NCI-H345 treated with DMSO at 0.1 percent for 48 hours (cell line): ENCODE measurements at regions not wholly inside any gene's neighbourhood (a gene's known extent, or its start where the extent isn't known, plus 50 kb on each side); places are given as distances from the start of the nearest gene placed in this dataset.

Experiments
- DNase-seq: peaks from one replicate; lab custom pipeline; 2025; ENCODE audit not compliant: unreplicated experiment; lab: John Stamatoyannopoulos, UW

DNA sequence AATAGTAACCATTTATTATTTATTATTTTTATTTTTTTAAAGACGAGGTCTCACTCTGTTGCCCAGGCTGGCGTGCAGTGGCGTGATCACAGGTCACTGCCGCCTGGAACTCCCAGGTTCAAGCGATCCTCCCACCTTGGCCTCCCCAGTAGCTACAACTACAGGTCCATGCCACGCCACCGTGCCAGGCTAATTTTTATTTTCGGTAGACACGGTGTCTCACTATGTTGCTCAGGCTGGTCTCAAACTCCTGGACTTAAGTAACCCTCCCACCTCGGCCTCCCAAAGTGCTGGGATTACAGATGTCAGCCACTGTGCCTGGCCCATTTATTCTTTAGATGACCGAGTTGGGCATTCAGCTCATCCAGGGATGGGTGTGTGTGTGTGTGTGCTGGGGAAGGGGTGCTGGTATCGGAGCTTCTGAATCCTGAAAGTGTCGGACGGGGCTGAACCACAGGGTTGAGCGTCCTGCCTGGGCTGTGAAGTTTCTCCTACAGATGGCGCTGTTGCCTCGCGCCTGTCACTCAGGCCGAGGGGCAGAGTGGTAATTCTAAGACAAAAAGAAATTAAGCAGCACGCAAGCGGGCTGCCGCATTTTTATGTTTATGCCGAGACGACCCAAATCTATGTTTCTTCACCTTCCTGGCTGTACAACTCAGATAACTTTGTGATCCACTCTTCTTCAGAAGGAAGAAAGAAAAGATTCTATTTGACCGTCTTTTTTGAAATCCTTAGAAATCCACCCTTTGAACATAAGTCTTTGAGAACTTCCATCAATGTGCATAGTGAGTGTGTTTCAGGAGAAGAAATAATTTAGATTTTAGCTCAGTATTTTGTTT, 252.8 kb downstream of the CDH26 start:
- DNase-seq, result no peak

DNA sequence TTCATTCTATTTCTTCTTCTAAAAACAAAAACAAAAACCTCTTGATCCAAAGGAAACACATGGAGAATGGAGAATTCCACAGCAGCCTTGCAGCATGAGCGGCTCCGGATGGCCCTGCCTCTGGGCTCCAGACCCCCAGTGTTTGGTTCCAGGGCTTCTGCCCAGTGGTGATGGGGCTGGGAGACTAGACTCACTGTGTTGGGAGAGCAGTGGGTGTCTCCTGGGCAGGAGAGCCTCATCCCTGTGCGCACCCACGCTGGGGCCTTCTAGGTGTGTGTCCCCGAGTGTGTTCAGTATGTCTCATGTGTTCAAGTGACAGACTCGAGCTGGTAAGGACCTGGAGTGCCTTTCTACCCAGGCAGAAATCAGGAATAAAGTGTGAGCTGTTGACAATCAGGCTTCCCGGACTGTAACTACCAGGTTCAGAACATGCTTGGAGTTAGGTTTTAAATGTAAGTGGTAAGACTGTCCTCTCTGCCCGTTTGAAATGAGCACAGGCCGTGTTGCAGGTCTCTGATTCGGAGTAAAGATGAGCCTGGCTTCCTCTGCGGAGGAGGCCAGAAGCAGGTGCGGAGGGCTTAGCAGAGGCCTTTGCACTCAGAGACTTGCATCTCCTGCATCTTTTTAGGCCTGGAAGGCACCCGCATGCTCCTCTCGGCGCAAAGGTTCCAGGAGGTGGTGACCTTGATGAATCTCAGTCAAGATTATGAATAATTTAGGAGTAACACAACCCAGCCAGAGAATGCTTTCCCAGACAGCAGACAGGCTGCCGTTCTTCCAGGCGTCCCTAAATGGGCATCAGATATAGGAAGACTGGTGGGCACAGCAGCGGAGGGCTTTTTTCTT, 253.6 kb downstream of the CDH26 start:
- no peak for DNase-seq

DNA sequence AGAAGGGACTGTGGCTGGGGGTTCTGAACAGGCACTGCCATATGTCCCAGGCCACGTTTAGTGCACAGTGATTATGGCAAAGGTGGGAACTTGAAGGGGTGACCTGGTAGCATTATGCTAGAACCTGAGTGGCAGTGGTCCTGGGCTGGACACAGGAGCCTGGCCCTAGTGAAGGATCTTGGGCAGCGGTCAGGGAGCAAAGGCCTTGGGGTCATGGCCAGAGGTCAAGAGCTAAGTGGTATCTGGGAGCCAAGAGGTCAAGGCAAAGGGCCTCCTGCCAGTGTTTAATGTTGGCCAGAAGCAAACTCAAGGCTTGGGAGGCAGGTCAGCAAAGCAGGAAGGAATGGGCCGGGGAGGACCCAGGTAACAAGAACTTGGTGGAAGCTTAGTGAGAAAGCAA, 254.5 kb downstream of the CDH26 start:
- DNase-seq, result no peak

DNA sequence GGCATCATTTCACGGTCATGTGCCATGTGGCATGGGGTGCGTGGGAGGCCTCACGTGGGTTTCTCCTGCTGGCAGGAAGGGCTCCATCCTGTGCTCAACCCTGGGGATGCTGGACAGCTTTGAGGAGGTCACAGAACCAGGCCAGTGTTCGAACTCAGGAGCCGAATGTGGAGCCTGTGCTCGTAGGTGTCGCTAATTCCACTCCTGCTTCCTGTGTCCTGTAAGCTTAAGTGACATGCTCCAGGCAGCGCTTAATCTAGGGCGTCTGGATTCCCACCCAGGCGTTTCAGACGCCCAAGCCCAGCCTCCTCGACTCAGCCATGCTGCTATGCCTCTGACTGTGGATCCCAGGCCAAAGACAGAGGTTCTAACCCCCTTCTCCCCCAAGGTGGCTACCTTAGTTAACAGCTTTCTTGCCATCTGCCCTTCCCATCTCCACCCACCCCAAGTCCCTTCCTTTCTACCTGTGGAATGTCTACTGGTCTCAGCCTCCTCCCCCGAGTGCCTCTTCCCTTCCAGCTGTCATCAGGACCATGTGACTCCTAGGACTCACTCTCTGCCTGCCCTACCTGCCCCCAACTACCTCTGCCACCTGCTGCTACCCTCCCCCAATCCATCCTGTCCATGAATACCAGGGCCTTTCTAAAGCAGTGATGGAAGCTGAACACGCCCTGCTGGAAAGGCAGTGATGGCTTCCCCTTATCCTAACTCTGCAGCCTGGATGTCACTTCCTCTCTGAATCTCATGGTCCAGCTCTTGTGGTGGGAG, 255.1 kb downstream of the CDH26 start:
- no peak for DNase-seq

DNA sequence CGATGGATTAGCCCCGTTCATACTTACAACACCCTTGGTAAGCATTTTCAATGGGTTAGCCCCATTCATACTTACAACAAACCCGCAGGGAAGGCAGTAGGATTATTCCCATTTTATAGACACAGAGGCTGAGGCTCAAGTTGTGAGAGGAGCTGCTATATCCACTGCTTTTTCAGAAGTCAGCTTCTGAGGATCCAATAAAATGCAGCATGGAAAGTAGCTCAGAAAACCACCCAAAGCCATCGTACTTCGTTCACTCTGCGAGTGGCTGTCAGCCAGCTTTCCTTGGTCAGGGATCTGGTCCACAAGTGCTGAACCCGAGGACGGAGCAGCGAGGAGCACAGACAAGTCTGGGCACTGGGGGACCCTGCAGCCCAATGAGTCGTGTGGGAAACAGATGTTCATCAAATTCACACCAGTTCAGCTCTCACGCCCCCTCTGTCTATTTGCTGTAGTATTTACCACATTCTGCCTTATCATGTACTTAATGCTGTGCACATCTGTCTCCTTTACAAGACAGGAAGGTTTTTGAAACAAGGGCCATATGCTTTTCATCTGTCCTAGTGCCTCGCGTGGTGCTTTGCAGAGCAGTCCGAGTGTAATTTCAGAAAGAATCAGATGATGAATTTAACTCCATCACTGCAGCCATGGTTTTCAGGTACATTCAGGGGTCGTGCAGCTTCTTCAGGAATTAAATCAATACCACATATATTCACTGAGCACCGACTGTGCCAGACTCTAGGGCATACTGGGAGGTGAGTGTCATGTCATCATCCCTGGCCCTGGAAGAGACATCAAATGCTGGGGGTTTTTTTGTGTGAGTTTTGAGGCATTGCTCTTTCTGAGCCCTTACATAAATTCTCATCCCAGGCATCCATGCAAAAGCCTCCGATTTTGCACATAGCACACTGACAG, 256.9 kb downstream of the CDH26 start:
- no peak for DNase-seq

DNA sequence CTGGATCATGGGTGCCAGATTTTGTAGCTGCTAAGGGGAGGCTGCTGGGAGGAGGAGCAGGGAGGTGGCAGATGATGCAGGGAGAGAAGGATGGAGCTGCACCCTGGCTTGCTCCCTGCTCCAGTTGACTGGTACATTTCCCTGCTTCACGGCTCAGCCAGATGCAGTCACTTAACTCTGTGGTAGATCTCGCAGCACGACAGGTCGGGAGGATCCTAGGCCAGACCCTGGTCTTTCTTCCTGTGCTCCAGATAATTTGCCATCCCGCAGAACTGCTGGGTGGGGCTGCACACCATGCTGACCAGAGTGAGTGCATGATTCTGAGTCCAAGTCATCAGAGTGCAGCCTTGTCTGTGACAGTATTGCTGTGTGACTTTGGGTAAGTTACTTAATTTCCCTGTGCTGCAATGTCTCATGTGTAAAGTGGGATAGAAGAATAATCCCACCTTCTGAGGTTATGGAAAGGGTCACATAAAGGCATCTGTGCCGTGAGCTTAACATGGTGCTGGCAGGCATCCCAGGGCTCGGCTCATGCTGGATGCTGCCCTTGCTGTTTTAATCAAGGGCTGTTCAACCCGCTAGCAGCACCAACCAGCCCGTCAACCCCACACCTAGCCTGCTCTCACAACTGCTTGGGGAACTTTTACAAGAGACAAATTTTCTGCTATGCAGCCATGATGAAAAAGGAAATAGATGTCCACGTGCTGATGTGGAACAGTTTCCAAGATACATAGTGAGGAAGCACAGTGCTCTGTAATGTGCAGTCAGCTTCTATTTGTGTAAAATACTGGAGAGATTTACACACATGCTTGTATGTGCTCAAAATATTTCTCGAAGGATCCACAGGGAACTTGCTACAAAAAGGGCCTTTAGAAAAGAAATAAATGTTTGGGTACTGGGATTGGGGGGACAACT, 257.9 kb downstream of the CDH26 start:
- DNase-seq, result no peak

DNA sequence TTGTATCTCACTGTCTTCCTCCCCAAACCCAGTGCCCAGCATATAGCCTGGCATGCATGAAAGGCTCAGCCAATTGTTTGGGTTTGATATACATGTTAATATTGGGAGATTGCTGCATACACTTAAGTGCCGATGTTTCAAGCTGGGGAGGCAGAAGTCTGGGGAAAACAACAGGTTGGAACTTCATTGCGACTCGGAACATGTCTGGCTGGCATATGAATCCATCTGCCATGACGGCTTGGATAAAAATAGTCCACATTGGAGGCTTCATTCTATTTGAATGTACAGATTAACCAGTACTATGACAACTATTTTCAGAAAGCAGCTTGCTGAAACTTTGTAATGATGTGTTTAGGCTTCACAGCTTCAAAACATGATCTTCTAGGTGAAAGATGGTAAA, 261.0 kb downstream of the CDH26 start:
- DNase-seq, result no peak

DNA sequence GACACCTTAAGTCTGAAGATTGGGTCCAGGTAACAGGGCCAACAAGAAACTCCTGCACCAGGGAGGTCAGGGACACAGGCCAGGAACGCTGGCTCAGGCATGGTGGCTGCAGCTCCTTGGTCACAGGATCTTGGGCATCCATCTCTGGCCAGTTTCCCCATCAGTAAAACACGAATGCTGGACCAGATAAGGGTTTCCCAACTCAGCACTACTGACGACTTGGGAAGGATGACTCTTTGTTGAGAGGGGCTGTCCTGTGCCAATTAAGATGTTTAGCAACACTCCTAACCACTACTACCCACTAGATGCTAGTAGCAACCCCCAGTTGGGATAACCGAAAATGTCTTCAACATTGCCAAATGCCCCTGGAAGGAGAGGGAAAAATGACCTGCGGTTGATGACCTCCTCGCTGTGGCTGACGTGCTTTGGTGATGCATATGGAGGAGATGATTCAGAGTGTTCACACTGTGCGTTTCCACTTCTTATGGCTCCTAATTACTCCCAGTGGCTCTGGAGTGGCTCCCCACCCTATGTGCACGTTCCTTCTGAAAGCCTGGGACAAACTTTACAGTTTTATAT, 261.9 kb downstream of the CDH26 start:
- DNase-seq, result no peak

DNA sequence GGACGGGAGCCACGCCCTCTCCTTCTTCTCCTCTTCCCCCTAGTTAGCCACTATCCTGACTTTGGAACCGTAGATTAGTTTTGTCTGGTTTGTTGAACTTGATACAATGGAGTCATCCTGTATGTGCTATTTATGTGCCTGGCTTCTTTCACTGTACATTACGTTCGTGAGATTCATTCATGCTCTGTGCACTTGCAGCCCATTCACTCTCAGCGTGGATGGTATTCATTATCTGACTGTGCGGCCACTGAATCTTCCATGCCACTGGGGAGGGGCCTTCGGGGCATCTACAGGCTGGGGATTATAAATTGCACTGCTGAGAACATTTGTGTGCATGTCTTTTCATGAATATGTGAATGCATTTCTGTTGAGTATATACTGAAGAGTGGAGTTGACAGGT, 262.5 kb downstream of the CDH26 start:
- no peak for DNase-seq

DNA sequence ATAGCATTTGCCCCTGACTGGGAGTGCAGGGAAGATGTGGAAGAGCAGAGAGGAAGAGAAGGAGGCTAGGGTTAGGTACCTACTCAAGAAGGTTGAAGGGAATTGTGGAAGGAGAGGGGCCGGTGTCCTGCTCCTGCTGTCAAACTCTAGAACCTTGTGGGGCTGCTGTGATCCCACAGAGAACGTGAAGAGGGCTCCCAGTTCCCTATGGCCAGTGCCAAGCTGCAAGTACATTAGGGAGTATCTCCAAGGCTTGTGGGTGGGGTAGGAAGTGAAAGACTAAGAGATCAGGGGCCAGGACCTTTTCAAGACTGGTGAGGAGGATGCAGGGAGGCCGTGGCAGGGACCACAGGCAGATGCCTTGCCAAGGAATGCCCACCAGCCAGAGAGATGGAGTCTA, 263.4 kb downstream of the CDH26 start:
- no peak for DNase-seq

DNA sequence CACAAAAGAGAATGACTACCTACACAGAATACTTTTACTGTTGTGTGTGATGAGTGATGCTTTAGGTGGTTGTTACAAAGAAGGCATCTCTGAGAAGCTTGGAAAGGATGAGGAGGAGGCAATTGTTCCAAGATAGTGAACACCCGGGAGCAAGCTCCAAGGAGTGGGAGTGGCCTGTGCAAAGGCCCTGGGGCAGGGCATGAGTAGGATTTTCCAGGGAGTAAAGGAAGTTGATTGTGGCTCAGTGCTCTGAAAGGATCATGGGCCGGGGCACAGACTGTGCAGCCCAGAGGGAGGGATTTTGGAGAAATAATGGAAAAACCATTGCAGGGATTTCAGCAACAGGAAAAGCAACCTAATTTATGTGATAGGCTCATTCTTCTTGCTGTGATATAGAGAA, 264.3 kb downstream of the CDH26 start:
- no peak for DNase-seq

DNA sequence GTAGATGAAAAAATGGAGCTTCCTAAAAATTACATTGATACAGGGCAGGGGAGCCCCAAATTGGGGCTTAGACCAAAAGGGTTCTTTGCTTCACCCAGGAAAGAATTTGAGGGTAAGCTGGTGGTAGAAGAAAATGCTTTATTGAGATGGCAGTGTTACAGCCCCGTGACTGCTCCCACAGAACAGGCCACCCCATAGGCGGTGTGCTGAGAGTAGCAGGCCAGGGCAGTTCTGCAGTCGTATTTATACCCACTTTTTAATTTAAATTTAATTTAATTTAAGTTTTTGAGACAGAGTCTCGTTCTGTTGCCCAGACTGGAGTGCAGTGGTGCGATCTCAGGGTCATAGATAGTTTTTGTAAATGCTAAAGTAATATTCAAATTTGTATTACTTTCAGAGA, 265.0 kb downstream of the CDH26 start:
- no peak for DNase-seq

DNA sequence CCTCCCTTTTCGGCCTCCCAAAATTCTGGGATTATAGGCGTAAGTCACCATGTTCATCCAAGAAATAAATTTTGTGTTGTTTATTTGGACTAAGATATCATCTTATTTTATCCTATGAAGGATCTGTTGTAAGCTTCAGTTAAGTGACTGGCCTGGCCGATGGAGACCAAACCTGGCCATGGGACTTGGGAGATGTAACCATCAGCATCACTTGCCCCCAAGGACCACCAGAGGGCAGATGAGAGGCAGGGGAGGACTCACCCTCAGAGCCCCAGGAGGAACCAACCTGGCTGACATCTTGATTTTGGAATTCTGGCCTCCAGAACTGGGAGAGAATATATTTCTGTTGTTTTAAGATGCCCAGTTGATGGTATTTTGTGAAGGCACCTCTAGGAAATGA, 266.7 kb downstream of the CDH26 start:
- DNase-seq, result no peak

DNA sequence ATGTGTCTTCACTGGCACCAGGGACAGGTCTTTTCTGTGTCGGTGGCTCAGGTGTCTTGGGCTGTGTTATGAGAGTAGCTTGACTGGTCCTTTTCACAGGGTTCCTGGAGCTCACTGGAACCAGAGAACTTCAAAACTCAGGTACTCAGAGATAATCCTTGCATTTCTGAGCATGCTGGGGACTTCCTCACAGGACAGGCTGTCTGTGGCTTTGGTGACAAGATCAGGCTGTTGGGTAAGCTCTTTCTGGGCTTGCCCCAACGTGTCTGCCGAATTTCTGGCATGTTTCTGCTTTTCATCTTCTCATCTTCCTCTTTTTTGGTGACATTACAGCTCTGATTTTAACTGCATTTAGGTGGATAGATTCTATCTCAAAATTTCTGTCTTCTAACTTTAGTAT, 270.0 kb downstream of the CDH26 start:
- DNase-seq, result no peak

DNA sequence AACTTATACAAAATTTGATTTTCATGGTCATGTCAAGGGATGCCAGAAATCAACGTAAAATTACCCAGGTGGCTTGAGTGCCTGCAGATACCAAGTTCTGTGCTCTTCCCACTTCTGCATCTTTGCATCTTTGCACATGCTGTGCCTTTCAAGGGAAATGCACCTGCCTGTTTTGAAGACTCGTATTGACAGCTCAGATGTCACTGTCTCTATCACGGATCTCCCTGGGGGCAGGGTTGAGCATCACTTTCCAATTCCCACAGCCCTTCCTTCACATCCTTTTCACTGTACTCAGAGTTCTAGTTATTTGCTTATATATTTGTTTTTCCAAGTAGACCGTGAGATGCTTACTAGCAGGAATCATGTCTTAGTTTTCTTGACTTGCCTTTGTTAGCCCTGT, 274.2 kb downstream of the CDH26 start:
- no peak for DNase-seq

DNA sequence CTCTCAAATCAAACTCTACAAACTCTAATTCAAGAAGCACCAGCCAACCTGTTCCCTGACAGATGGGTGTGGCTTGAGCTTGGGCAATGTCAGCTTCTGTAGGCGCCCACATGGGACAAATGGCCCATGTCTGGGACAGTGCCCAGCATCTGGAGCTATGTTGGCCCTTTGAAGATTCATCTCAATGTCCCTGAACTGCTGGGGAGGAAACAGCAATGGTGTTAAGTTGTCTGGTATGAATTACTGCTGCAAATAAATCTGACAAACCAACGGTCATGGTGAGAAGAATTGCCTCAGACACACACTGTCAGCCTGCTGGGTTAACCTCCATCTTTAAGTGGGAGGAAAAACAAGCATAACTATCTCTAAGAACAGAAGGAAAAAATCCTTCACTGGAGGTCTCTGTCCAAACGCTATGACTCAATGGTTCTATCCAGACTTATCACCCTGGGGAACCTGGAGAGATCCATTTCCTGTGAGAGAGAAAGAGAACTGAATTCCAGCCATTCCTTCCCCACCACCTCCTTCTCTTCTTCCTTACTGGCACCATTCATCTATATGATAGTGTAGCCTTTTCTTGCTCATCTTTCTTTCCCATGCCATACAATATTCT, 274.9 kb downstream of the CDH26 start:
- DNase-seq, result no peak

DNA sequence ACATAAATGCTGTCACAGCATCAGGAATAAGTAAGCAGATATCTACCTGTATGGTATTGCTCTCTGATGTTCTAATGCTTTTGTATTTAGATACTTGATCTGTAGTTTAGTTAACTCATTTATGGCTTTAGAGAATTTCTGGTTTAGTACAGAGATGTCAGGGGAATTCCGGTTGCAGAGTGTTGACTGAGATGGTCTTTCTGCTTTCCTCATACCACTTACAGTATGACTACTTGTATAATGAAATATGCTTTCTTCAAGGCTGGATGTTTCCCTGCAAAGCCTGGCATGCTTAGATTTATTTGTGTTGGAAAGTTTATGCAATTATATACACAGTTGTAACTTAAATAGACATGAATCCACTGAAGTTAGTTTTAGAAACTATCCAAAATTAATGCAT, 278.4 kb downstream of the CDH26 start:
- no peak for DNase-seq

DNA sequence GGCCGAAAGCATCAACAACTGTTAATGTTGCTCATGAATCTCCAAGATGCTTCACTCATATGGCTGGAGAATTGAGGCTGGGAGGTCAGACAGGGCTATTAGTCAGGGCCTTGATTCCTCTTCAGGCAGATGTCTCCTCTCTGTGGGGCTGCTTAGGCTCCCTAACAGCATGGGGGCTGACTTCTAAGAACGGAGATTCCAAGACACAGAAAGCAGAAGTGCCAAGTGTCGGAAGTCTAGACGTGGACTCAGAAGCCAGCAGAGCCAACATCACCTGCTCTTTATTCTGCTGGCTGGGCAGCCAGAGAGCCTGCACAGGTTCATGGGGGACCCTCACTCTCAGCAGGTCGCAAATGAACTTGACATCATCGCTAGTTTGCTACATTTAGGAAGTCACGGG, 279.8 kb downstream of the CDH26 start:
- DNase-seq, result peak; percentile 1
